ENCODE measurements at regions not wholly inside any gene's neighbourhood (a gene's known extent, or its start where the extent isn't known, plus 50 kb on each side); places are given as distances from the start of the nearest gene placed in this dataset.

DNA sequence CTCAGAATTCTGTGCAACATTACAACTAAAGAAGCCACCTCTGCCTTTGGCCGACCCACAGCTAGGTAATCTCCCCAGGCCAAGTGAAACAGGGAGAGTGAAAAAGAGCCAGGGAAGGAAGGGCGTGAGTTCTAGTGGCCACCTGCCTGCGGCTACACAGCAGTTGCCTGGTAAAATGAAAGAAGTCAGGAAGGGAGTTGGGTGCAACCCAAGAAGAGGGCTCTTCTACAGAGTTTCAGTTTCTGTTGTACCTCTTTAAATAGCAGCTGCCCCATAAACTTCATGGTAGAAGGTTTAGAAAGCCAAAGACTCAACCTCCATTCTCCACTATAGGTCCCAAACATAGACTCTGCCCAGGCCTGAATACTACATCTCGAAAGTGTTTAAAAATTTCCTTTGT, 76.2 kb upstream of the TMEM168 start:
- intact Hi-C loops (cut with DNase I; ENCODE audit: low total_unique reads) (no loop called here), in situ Hi-C loops (cut with MboI; ENCODE audit: low pct_ligation_motif_present in 1 of 4, low pct_unique_long_range_greater_than_20kb in 1 of 4, low sequenced_read_pairs in 3 of 4) (no loop called here)
- Histone ChIP-seq H3K27ac (no peak overlapping the region), H3K4me3 (no peak overlapping the region), H3K4me1 (peaks cover 0 to 8% (median 4%) of the 10 kb centered on the region in 4 donors), H3K36me3 (no peaks in the 10 kb centered on the region), H3K27me3 (no peaks in the 10 kb centered on the region), H3K9me3 (peaks cover 0 to 5% of the 10 kb centered on the region in 2 donors)
- no peak for DNase-seq
- no peak for TF ChIP-seq POLR2A (IDR thresholded peaks at IDR 0.05)
- TF ChIP-seq EP300 (IDR thresholded peaks at IDR 0.05; ENCODE audit: low read depth), result no peak
- TF ChIP-seq, protein P1, sequence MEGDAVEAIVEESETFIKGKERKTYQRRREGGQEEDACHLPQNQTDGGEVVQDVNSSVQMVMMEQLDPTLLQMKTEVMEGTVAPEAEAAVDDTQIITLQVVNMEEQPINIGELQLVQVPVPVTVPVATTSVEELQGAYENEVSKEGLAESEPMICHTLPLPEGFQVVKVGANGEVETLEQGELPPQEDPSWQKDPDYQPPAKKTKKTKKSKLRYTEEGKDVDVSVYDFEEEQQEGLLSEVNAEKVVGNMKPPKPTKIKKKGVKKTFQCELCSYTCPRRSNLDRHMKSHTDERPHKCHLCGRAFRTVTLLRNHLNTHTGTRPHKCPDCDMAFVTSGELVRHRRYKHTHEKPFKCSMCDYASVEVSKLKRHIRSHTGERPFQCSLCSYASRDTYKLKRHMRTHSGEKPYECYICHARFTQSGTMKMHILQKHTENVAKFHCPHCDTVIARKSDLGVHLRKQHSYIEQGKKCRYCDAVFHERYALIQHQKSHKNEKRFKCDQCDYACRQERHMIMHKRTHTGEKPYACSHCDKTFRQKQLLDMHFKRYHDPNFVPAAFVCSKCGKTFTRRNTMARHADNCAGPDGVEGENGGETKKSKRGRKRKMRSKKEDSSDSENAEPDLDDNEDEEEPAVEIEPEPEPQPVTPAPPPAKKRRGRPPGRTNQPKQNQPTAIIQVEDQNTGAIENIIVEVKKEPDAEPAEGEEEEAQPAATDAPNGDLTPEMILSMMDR (IDR thresholded peaks at IDR 0.05), result no peak
- no peak for TF ChIP-seq POLR2AphosphoS5 (IDR thresholded peaks at IDR 0.05)
- 65 to 87% methylated on average over 4 of the region's 4 CpGs for WGBS, 2 donors (ENCODE audit: low coverage in 1 of 2)

DNA sequence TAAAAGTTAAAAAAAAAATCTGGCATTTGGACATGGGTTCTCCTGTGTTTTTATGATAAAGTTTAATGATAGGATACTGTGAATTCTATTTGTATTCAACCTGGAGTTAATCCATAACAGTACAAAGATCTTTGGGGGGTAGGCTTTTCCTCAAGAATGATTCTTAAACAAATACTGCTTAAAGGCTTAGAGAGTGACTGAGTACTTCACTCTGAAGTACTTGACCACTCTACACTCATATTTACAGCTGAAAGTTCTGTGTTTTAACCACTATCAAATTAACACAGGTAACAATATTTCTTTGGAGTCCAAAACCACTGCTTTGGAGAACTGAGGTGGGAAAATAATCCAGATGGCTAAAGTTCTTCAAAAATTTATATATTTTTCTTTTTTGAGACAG, 74.2 kb upstream of the TMEM168 start:
- no peak overlapping the region for H3K4me3 ChIP-seq
- H3K27ac ChIP-seq, result no peak overlapping the region
- no peak for TF ChIP-seq POLR2AphosphoS5 (IDR thresholded peaks at IDR 0.05)
- TF ChIP-seq, protein P1 (IDR thresholded peaks at IDR 0.05), result no peak
- TF ChIP-seq POLR2A (IDR thresholded peaks at IDR 0.05), result no peak
- no peak for TF ChIP-seq EP300 (IDR thresholded peaks at IDR 0.05; ENCODE audit: low read depth)
- DNase-seq, result no peak
- H3K9me3 ChIP-seq, result peaks cover 0 to 5% of the 10 kb centered on the region in 2 donors
- in situ Hi-C loops (cut with MboI; ENCODE audit: low pct_ligation_motif_present in 1 of 4, low pct_unique_long_range_greater_than_20kb in 1 of 4, low sequenced_read_pairs in 3 of 4) (no loop called here), intact Hi-C loops (cut with DNase I; ENCODE audit: low total_unique reads) (no loop called here)
- no peaks in the 10 kb centered on the region for H3K36me3 ChIP-seq
- H3K4me1 ChIP-seq, result peaks cover 0 to 8% (median 4%) of the 10 kb centered on the region in 4 donors
- H3K27me3 ChIP-seq, result no peaks in the 10 kb centered on the region

DNA sequence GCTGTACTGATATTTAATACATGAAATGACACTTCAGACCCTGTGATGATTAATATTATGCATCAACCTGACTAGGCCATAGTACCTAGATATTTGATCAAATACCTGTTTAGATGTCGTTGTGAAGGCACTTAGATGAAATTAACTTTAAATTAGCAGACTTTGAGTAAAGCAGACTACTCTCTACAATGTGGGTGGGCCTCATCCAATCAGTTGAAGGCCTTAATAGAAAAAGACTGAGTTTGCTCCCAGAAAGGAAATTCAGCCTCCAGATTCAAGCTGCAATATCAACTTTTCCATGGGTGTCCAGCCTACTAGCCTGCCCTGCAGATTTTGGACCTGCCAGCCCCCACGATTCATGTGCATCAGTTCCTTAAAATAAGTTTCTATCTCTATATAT, 68.6 kb upstream of the TMEM168 start:
- no peak overlapping the region for H3K4me3 ChIP-seq
- no peaks in the 10 kb centered on the region for H3K27me3 ChIP-seq

DNA sequence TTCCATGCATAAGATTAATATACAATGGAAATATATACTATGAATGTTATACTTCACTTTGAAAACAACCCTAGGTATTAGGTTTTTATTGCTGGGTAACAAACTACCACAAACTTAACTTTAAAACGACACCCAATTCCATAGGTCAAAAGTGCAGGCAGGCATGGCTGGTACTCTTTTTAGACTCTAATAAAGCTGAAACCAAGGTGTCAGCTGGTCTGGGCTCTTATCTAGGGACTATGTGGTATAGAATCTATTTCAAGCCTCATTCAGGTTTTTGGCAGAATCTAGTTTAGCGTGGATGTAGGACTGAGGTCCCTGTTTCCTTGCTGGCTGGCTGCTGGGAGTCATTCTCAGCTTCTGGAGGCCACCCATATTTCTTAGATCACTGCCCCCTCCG, 65.0 kb upstream of the TMEM168 start:
- Histone ChIP-seq H3K9me3 (no peaks in the 10 kb centered on the region), H3K4me1 (peaks cover 3 to 27% (median 14%) of the 10 kb centered on the region in 4 donors), H3K27me3 (no peaks in the 10 kb centered on the region), H3K36me3 (no peaks in the 10 kb centered on the region), H3K27ac (peak overlapping the region in 1 of 4 donors; percentile 7), H3K4me3 (no peak overlapping the region)
- WGBS, 2 donors (ENCODE audit: low coverage in 1 of 2), result 54 to 70% methylated on average over 3 of the region's 3 CpGs
- DNase-seq, result no peak
- TF ChIP-seq, protein P1 (IDR thresholded peaks at IDR 0.05), result no peak
- TF ChIP-seq POLR2AphosphoS5 (IDR thresholded peaks at IDR 0.05), result no peak
- no peak for TF ChIP-seq EP300 (IDR thresholded peaks at IDR 0.05; ENCODE audit: low read depth)
- TF ChIP-seq POLR2A (IDR thresholded peaks at IDR 0.05), result no peak
- intact Hi-C loops (cut with DNase I; ENCODE audit: low total_unique reads), result no loop called here
- in situ Hi-C loops (cut with MboI; ENCODE audit: low pct_ligation_motif_present in 1 of 4, low pct_unique_long_range_greater_than_20kb in 1 of 4, low sequenced_read_pairs in 3 of 4), result no loop called here

More for the DNA sequence above, 68.6 kb upstream of the TMEM168 start:
- TF ChIP-seq POLR2AphosphoS5 (IDR thresholded peaks at IDR 0.05), result no peak
- TF ChIP-seq, protein P1 (IDR thresholded peaks at IDR 0.05), result no peak
- TF ChIP-seq POLR2A (IDR thresholded peaks at IDR 0.05), result no peak
- no peak for TF ChIP-seq EP300 (IDR thresholded peaks at IDR 0.05; ENCODE audit: low read depth)
- DNase-seq, result no peak
- no peak overlapping the region for H3K27ac ChIP-seq
- H3K4me1 ChIP-seq, result peaks cover 0 to 18% (median 10%) of the 10 kb centered on the region in 4 donors
- 57 to 90% methylated on average over 1 to 2 of the region's 2 CpGs for WGBS, 2 donors (ENCODE audit: low coverage in 1 of 2)
- peaks cover 0 to 5% of the 10 kb centered on the region in 2 donors for H3K9me3 ChIP-seq
- H3K36me3 ChIP-seq, result no peaks in the 10 kb centered on the region
- intact Hi-C loops (cut with DNase I; ENCODE audit: low total_unique reads), result no loop called here
- in situ Hi-C loops (cut with MboI; ENCODE audit: low pct_ligation_motif_present in 1 of 4, low pct_unique_long_range_greater_than_20kb in 1 of 4, low sequenced_read_pairs in 3 of 4), result no loop called here
